ENCODE measurements at regions not wholly inside any gene's neighbourhood (a gene's known extent, or its start where the extent isn't known, plus 50 kb on each side); places are given as distances from the start of the nearest gene placed in this dataset.

DNA sequence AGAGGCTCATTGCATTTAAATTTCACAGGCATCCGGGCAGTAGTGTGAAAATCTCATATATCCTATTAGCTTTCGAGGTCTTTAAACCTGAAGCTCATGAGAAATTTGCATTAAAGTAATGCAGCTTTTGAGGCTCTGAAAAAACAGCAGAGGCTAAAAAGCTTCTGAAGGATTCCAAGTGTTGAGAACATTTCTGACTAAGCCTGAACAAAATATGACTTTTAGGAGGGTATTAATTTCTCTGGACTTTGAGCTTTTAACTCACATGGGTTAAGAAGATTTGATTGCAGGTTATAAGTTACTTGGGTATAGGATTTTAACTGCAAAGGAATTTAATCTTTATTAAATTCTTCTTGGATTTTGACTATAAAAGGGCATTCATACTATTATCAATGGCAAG is 743.9 kb downstream of the TLE1 start:
- H3K4me3 ChIP-seq = no peak overlapping the region
- H4K20me1 ChIP-seq (replicated peaks; ENCODE audit: control insufficient read depth, insufficient read depth, low read length) = no peaks in the 10 kb centered on the region
- no peaks in the 10 kb centered on the region for H3K4me1 ChIP-seq (replicated peaks in 1 of 2; ENCODE audit: control insufficient read depth in 2 of 2, insufficient read depth in 2 of 2, low read length in 2 of 2)
- no peak for FAIRE-seq
- H3K27me3 ChIP-seq (ENCODE audit: control insufficient read depth in 2 of 2, insufficient read depth in 2 of 2, low read length in 2 of 2) = no peaks in the 10 kb centered on the region
- intact Hi-C loops (cut with micrococcal nuclease) (no loop called here), in situ Hi-C loops (cut with MboI) (no loop called here)
- H2AFZ ChIP-seq (ENCODE audit: low read depth, low read length) = no peak overlapping the region
- no peak overlapping the region for H3K27ac ChIP-seq (ENCODE audit: extremely low read depth, low read depth, low read length)
- H3K4me2 ChIP-seq (ENCODE audit: insufficient read depth, low read length) = no peak overlapping the region
- ATAC-seq = no peak
- H3K9ac ChIP-seq (ENCODE audit: insufficient read depth in 1 of 2, low read depth in 2 of 2, low read length in 2 of 2) = no peak overlapping the region
- no peaks in the 10 kb centered on the region for H3K9me3 ChIP-seq (replicated peaks; ENCODE audit: control insufficient read depth, insufficient read depth, low read depth, low read length)
- no peaks in the 10 kb centered on the region for H3K79me2 ChIP-seq (ENCODE audit: control insufficient read depth, insufficient read depth, low read length)
- ChIA-PET POLR2A (no interaction called here), CTCF (ENCODE audit: low intra/inter-chr PET ratio) (no interaction called here)
- 0% methylated on average over 2 of the region's 2 CpGs for WGBS (ENCODE audit: insufficient coverage, low coverage, missing lambda C conversion rate)
- no peaks in the 10 kb centered on the region for H3K36me3 ChIP-seq (ENCODE audit: control insufficient read depth, insufficient read depth, low read length)
- DNase-seq (ENCODE audit: extremely low read depth in 1 of 4, low spot score in 3 of 4) = no peak
- H3K9me1 ChIP-seq (ENCODE audit: control insufficient read depth, insufficient read depth, low read length) = no peaks in the 10 kb centered on the region
- BruUV-seq (replicated peaks) = no TSS peak
- TF ChIP-seq SAFB2 (IDR thresholded peaks at IDR 0.05; ENCODE audit: borderline replicate concordance, low read depth, low read length, severe bottlenecking) (no peak), MGA (IDR thresholded peaks at IDR 0.05) (no peak), ZNF175 (CRISPR knock-in tag; IDR thresholded peaks at IDR 0.05; ENCODE audit: low read depth) (no peak), RCOR1 (IDR thresholded peaks at IDR 0.05; ENCODE audit: borderline replicate concordance in 1 of 2, low read depth in 2 of 2, low read length in 2 of 2) (no peak), HNRNPLL (IDR thresholded peaks at IDR 0.05; ENCODE audit: low read depth, low read length, poor library complexity, severe bottlenecking) (no peak), PHB (CRISPR knock-in tag; IDR thresholded peaks at IDR 0.05) (no peak), KLF16 (IDR thresholded peaks at IDR 0.05) (no peak), TCF3 (CRISPR knock-in tag; IDR thresholded peaks at IDR 0.05) (no peak), HDGF (IDR thresholded peaks at IDR 0.05) (no peak), ZNF23 (CRISPR knock-in tag; IDR thresholded peaks at IDR 0.05) (no peak), PTBP1 (IDR thresholded peaks at IDR 0.05; ENCODE audit: low read depth, low read length) (no peak)
- TF ChIP-seq, protein P1, sequence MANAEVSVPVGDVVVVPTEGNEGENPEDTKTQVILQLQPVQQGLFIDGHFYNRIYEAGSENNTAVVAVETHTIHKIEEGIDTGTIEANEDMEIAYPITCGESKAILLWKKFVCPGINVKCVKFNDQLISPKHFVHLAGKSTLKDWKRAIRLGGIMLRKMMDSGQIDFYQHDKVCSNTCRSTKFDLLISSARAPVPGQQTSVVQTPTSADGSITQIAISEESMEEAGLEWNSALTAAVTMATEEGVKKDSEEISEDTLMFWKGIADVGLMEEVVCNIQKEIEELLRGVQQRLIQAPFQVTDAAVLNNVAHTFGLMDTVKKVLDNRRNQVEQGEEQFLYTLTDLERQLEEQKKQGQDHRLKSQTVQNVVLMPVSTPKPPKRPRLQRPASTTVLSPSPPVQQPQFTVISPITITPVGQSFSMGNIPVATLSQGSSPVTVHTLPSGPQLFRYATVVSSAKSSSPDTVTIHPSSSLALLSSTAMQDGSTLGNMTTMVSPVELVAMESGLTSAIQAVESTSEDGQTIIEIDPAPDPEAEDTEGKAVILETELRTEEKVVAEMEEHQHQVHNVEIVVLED (CRISPR knock-in tag; IDR thresholded peaks at IDR 0.05) = no peak
